ENCODE measurements at regions not wholly inside any gene's neighbourhood (a gene's known extent, or its start where the extent isn't known, plus 50 kb on each side); places are given as distances from the start of the nearest gene placed in this dataset.

DNA sequence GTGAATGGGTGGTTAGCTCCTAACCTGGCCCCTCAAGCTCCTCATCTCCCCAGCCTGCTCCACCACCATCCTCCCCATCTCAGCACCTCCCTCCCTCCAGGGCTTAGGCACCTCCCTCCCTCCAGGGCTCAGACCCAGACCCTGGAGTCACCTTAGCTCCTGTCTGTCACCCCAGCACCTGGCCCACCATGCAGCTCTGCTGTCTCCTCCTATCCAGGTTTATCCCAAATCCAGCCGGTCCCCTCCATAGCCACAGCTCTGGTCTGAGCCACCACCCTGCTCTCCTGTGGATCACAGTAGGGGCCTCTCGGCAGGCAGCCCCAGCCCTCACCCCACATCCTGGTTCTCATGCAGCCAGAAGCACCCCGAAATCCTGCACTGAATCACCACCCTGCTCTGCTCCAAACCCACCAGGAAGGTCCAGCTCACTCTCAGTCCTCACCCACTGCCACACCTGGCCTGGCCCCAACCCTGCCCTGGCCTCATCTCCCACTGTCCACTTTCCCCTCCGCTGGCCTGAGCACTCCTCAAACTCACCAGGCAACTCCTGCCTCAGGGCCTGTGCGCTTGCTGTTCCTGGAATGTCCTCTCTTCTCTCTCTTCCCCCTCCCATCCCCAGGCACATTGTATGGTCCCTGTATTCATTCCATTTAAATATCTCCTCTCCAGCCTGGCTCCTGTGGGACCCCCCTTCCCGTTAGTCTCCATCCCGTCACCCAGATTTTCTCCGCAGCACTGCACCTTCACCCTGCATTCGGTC lies 62.6 kb downstream of the DIO3 start:
- DNase-seq (ENCODE audit: low read depth), result no peak
- TF ChIP-seq, protein P1, sequence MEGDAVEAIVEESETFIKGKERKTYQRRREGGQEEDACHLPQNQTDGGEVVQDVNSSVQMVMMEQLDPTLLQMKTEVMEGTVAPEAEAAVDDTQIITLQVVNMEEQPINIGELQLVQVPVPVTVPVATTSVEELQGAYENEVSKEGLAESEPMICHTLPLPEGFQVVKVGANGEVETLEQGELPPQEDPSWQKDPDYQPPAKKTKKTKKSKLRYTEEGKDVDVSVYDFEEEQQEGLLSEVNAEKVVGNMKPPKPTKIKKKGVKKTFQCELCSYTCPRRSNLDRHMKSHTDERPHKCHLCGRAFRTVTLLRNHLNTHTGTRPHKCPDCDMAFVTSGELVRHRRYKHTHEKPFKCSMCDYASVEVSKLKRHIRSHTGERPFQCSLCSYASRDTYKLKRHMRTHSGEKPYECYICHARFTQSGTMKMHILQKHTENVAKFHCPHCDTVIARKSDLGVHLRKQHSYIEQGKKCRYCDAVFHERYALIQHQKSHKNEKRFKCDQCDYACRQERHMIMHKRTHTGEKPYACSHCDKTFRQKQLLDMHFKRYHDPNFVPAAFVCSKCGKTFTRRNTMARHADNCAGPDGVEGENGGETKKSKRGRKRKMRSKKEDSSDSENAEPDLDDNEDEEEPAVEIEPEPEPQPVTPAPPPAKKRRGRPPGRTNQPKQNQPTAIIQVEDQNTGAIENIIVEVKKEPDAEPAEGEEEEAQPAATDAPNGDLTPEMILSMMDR (conservative IDR thresholded peaks at IDR 0.05; ENCODE audit: control insufficient read depth, insufficient read depth, low read depth, low read length), result no peak
- H3K4me3 ChIP-seq (ENCODE audit: control insufficient read depth, low read depth, low read length), result no peak overlapping the region

DNA sequence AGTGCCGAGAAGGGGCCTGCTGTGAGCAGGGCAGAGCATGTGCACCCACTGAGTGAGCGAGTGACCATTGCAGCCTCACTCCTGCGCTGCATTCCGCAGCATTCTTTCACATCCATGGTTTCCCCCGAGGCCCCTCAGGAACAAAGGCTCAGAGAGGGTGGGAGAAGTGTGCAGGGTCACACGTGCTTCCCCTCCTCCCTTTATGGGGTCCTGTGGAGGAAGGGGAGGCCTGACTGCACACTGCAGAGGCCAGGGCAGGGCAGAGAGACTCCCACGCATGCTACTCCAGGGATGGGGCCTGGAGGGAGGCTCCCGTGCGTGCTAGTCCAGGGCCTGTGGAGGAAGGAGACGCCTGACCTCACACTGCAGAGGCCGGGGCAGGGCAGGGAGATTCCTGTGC lies 63.2 kb downstream of the DIO3 start:
- TF ChIP-seq, protein P1 (conservative IDR thresholded peaks at IDR 0.05; ENCODE audit: control insufficient read depth, insufficient read depth, low read depth, low read length), result no peak
- no peak for DNase-seq (ENCODE audit: low read depth)
- no peak overlapping the region for H3K4me3 ChIP-seq (ENCODE audit: control insufficient read depth, low read depth, low read length)

- no peak overlapping the region for H3K4me3 ChIP-seq (ENCODE audit: control insufficient read depth, low read depth, low read length)
- TF ChIP-seq, protein P1 (conservative IDR thresholded peaks at IDR 0.05; ENCODE audit: control insufficient read depth, insufficient read depth, low read depth, low read length), result no peak
- no peak for DNase-seq (ENCODE audit: low read depth)
These were observed 64.2 kb downstream of the DIO3 start for GRCh38 chr14:101625336-101626097.

DNA sequence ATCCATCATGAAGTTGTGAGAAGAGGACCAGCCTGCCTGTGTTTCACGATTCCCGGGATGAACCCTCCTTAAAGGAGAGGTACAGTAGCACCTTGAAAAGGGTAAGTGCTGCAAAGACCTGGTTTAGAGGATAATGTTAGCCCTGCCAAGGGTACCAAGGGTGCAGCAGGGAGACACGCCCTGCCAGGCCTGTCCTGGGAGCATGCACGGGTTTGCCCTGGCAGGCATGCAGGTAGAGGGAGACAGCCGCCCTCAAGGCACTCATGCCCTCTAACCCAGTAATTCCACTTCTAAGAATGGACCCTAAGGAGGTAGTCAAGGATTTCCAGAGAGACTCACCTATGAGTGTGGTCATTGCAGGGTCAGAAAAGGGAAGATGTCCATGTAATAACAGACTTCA lies 65.0 kb downstream of the DIO3 start:
- no peak overlapping the region for H3K4me3 ChIP-seq (ENCODE audit: control insufficient read depth, low read depth, low read length)
- DNase-seq (ENCODE audit: low read depth), result no peak
- TF ChIP-seq, protein P1 (conservative IDR thresholded peaks at IDR 0.05; ENCODE audit: control insufficient read depth, insufficient read depth, low read depth, low read length), result no peak

DNA sequence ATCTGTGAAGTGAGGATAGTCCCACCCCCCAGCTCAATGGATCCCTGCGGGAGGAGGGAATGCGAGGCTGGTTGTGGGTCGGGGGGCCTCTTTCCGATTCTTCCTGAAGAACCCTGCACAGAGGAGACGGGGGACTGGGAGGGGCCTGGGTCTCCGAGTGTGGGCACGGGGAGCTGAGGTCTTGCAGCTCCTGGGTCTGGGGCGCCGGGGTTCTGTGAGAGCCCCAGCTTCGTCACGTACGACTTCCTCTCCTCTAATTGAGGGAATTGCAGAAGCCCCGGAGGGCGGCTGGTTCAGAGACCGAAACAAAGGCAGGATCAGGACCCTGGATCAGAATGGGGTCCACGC lies 66.6 kb downstream of the DIO3 start:
- DNase-seq (ENCODE audit: low read depth), result no peak
- TF ChIP-seq, protein P1 (conservative IDR thresholded peaks at IDR 0.05; ENCODE audit: control insufficient read depth, insufficient read depth, low read depth, low read length), result no peak
- H3K4me3 ChIP-seq (ENCODE audit: control insufficient read depth, low read depth, low read length), result no peak overlapping the region

DNA sequence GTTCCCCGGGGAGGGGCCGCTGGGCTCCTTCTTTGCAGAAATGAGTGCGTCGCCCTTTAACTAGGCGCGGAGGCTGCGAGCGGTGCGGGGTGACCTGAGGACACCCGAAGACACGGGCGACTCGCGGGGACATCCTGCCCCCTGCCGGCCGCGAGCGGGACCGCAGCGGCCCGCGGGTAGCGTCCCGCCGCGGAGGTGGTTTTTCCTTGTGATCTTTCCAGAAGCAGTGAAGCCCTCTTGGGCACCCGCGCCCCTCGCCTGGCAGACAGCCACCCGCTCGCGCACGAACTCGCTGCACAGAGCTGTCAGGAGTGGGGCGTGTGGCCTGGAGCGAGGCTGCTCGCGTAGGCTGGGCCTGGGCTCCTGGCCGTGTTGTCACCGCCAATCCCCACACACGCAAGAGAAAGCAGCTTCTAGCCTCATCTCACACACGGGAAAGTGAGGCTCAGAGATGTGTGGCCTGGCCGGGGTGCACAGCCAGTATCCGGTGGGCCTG lies 67.2 kb downstream of the DIO3 start:
- no peak overlapping the region for H3K4me3 ChIP-seq (ENCODE audit: control insufficient read depth, low read depth, low read length)
- TF ChIP-seq, protein P1 (conservative IDR thresholded peaks at IDR 0.05; ENCODE audit: control insufficient read depth, insufficient read depth, low read depth, low read length), result peak; percentile 58

More for the DNA sequence above, 67.2 kb downstream of the DIO3 start:
- peak; percentile 55 for DNase-seq (ENCODE audit: low read depth)
